ENCODE measurements at regions not wholly inside any gene's neighbourhood (a gene's known extent, or its start where the extent isn't known, plus 50 kb on each side); places are given as distances from the start of the nearest gene placed in this dataset.

DNA sequence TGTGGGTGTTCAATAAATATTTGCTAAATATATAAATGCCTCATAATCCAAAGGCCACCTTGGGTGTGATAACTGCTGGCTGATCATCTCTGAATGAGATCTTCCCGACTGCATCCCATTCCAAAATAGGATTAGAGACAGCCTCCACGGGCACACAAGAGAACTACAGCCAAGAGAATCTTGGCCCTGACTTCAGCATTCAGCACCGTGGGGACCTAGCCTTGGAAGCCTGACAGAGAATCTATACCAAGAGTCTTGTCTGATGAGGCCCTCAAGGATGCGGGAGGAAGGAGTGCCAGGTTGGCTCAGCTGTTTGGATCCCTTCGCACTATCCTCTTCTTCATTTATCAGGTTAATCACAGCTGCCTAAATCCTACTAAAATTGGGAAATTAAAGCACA, 85.8 kb downstream of the RBM43 start:
- TF ChIP-seq, protein P1, sequence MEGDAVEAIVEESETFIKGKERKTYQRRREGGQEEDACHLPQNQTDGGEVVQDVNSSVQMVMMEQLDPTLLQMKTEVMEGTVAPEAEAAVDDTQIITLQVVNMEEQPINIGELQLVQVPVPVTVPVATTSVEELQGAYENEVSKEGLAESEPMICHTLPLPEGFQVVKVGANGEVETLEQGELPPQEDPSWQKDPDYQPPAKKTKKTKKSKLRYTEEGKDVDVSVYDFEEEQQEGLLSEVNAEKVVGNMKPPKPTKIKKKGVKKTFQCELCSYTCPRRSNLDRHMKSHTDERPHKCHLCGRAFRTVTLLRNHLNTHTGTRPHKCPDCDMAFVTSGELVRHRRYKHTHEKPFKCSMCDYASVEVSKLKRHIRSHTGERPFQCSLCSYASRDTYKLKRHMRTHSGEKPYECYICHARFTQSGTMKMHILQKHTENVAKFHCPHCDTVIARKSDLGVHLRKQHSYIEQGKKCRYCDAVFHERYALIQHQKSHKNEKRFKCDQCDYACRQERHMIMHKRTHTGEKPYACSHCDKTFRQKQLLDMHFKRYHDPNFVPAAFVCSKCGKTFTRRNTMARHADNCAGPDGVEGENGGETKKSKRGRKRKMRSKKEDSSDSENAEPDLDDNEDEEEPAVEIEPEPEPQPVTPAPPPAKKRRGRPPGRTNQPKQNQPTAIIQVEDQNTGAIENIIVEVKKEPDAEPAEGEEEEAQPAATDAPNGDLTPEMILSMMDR (IDR thresholded peaks at IDR 0.05; ENCODE audit: low read depth, low read length), result no peak
- TF ChIP-seq EZH2phosphoT487 (IDR thresholded peaks at IDR 0.05; ENCODE audit: low read depth), result no peak

All from OCI-LY3 (cell line).